A673 (cell line): ENCODE measurements at regions not wholly inside any gene's neighbourhood (a gene's known extent, or its start where the extent isn't known, plus 50 kb on each side); places are given as distances from the start of the nearest gene placed in this dataset.

Experiments used
- EZH2 ChIP-seq: fragments of 200-600 bp; sonication (generic); IDR thresholded peaks from 2 replicates; pipeline ENCODE4 v1.6.1; 2017; ENCODE audit warnings: borderline replicate concordance, low read depth, mild to moderate bottlenecking, mixed read lengths, antibody characterized with exemption, low read length; ENCODE audit not compliant: poor library complexity, severe bottlenecking
- TF ChIP-seq, protein P1 (sequence below): fragments of 300-800, 200-600 bp; sonication (generic); conservative IDR thresholded peaks from 2 replicates; pipeline ENCODE4 v1.5.1; 2017; ENCODE audit warnings: low read depth, mild to moderate bottlenecking, antibody characterized with exemption, low read length, moderate library complexity, mixed read lengths

DNA sequence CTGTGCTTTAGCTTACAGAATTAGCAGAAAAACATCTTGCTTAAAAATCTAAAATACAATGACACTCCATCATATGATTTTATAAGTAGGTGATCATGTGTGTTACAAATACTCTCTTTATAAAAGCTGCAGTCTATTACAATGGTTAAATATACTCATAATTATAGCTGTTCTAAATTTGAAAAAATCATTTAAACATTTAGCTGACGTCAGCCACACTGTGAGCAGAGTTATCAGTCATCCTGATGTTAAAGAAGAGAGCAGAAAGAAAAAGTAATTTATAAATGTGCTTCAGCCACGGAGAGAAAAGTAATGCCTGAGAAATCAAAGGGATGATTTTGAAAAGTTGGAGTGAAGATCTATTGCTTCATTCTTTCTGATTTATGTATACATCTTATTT, 1325.9 kb upstream of the B3GALT2 start:
- TF ChIP-seq, protein P1, sequence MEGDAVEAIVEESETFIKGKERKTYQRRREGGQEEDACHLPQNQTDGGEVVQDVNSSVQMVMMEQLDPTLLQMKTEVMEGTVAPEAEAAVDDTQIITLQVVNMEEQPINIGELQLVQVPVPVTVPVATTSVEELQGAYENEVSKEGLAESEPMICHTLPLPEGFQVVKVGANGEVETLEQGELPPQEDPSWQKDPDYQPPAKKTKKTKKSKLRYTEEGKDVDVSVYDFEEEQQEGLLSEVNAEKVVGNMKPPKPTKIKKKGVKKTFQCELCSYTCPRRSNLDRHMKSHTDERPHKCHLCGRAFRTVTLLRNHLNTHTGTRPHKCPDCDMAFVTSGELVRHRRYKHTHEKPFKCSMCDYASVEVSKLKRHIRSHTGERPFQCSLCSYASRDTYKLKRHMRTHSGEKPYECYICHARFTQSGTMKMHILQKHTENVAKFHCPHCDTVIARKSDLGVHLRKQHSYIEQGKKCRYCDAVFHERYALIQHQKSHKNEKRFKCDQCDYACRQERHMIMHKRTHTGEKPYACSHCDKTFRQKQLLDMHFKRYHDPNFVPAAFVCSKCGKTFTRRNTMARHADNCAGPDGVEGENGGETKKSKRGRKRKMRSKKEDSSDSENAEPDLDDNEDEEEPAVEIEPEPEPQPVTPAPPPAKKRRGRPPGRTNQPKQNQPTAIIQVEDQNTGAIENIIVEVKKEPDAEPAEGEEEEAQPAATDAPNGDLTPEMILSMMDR = no peak
- no peak for TF ChIP-seq EZH2
